ENCODE measurements at regions not wholly inside any gene's neighbourhood (a gene's known extent, or its start where the extent isn't known, plus 50 kb on each side); places are given as distances from the start of the nearest gene placed in this dataset.
"Not testable (repeated sequence)": the region's sequence is repeated elsewhere in the genome, so short reads cannot be mapped to it uniquely, and the experiment has no call there.

GRCh38 chr2:111278133-111278532 lies 157.4 kb downstream of the BCL2L11 start:
- H3K9me3 Mint-ChIP-seq; intact Hi-C loops (cut with micrococcal nuclease); CTCF ChIA-PET; H3K4me1 Mint-ChIP-seq; POLR2A ChIA-PET; ATAC-seq (ENCODE audit: low read depth); H3K27ac Mint-ChIP-seq; H3K4me3 Mint-ChIP-seq; H3K36me3 Mint-ChIP-seq (ENCODE audit: low read depth); DNase-seq; H3K27me3 Mint-ChIP-seq: not testable (repeated sequence)

- not testable (repeated sequence) for H3K9me3 Mint-ChIP-seq, H3K27ac Mint-ChIP-seq
These were observed 160.1 kb downstream of the BCL2L11 start for GRCh38 chr2:111280709-111281286.

GRCh38 chr2:111282162-111282561 lies 161.4 kb downstream of the BCL2L11 start:
- H3K9me3 Mint-ChIP-seq; H3K4me3 Mint-ChIP-seq; intact Hi-C loops (cut with micrococcal nuclease); H3K4me1 Mint-ChIP-seq; H3K27ac Mint-ChIP-seq; H3K36me3 Mint-ChIP-seq (ENCODE audit: low read depth); ATAC-seq (ENCODE audit: low read depth); POLR2A ChIA-PET; CTCF ChIA-PET; H3K27me3 Mint-ChIP-seq; DNase-seq: not testable (repeated sequence)

More at GRCh38 chr2:111280709-111281286, 160.1 kb downstream of the BCL2L11 start:
- intact Hi-C loops (cut with micrococcal nuclease); H3K4me1 Mint-ChIP-seq; ATAC-seq (ENCODE audit: low read depth); H3K27me3 Mint-ChIP-seq; H3K36me3 Mint-ChIP-seq (ENCODE audit: low read depth); CTCF ChIA-PET; POLR2A ChIA-PET; H3K4me3 Mint-ChIP-seq; DNase-seq: not testable (repeated sequence)

- intact Hi-C loops (cut with micrococcal nuclease); H3K4me3 Mint-ChIP-seq; DNase-seq; H3K36me3 Mint-ChIP-seq (ENCODE audit: low read depth); POLR2A ChIA-PET; ATAC-seq (ENCODE audit: low read depth); H3K27me3 Mint-ChIP-seq; H3K9me3 Mint-ChIP-seq; CTCF ChIA-PET; H3K27ac Mint-ChIP-seq; H3K4me1 Mint-ChIP-seq: not testable (repeated sequence)
These were observed 167.2 kb downstream of the BCL2L11 start for GRCh38 chr2:111287646-111288568.

- ATAC-seq (ENCODE audit: low read depth); H3K36me3 Mint-ChIP-seq (ENCODE audit: low read depth); intact Hi-C loops (cut with micrococcal nuclease); H3K27me3 Mint-ChIP-seq; H3K27ac Mint-ChIP-seq; CTCF ChIA-PET; H3K9me3 Mint-ChIP-seq; DNase-seq; POLR2A ChIA-PET; H3K4me1 Mint-ChIP-seq; H3K4me3 Mint-ChIP-seq: not testable (repeated sequence)
These were observed 169.7 kb downstream of the BCL2L11 start for GRCh38 chr2:111290370-111290769.

GRCh38 chr2:111291566-111291965 lies 170.9 kb downstream of the BCL2L11 start:
- H3K9me3 Mint-ChIP-seq; DNase-seq; intact Hi-C loops (cut with micrococcal nuclease); H3K27ac Mint-ChIP-seq; H3K4me1 Mint-ChIP-seq; POLR2A ChIA-PET; CTCF ChIA-PET; H3K4me3 Mint-ChIP-seq; H3K36me3 Mint-ChIP-seq (ENCODE audit: low read depth); H3K27me3 Mint-ChIP-seq: not testable (repeated sequence)
- ATAC-seq (ENCODE audit: low read depth), result peak; percentile 61

- H3K4me3 Mint-ChIP-seq; H3K27ac Mint-ChIP-seq; CTCF ChIA-PET; POLR2A ChIA-PET; H3K4me1 Mint-ChIP-seq; DNase-seq; ATAC-seq (ENCODE audit: low read depth); H3K27me3 Mint-ChIP-seq; H3K36me3 Mint-ChIP-seq (ENCODE audit: low read depth); H3K9me3 Mint-ChIP-seq; intact Hi-C loops (cut with micrococcal nuclease): not testable (repeated sequence)
These were observed 171.7 kb downstream of the BCL2L11 start for GRCh38 chr2:111292232-111292968.

- H3K4me3 Mint-ChIP-seq; H3K36me3 Mint-ChIP-seq (ENCODE audit: low read depth); H3K4me1 Mint-ChIP-seq; H3K27me3 Mint-ChIP-seq; DNase-seq; intact Hi-C loops (cut with micrococcal nuclease); POLR2A ChIA-PET; H3K27ac Mint-ChIP-seq; ATAC-seq (ENCODE audit: low read depth); H3K9me3 Mint-ChIP-seq; CTCF ChIA-PET: not testable (repeated sequence)
These were observed 174.0 kb downstream of the BCL2L11 start for GRCh38 chr2:111294699-111295098.

- POLR2A ChIA-PET, DNase-seq: not testable (repeated sequence)
These were observed 175.5 kb downstream of the BCL2L11 start for GRCh38 chr2:111296122-111296804.

GRCh38 chr2:111297128-111297527 lies 176.4 kb downstream of the BCL2L11 start:
- H3K9me3 Mint-ChIP-seq; H3K4me1 Mint-ChIP-seq; H3K36me3 Mint-ChIP-seq (ENCODE audit: low read depth); ATAC-seq (ENCODE audit: low read depth); POLR2A ChIA-PET; H3K27me3 Mint-ChIP-seq; H3K27ac Mint-ChIP-seq; CTCF ChIA-PET; H3K4me3 Mint-ChIP-seq; DNase-seq; intact Hi-C loops (cut with micrococcal nuclease): not testable (repeated sequence)

More at GRCh38 chr2:111296122-111296804, 175.5 kb downstream of the BCL2L11 start:
- intact Hi-C loops (cut with micrococcal nuclease); H3K9me3 Mint-ChIP-seq; H3K27ac Mint-ChIP-seq; CTCF ChIA-PET; H3K36me3 Mint-ChIP-seq (ENCODE audit: low read depth); H3K4me1 Mint-ChIP-seq; H3K4me3 Mint-ChIP-seq; H3K27me3 Mint-ChIP-seq; ATAC-seq (ENCODE audit: low read depth): not testable (repeated sequence)

- POLR2A ChIA-PET; H3K4me3 Mint-ChIP-seq; H3K27me3 Mint-ChIP-seq; DNase-seq; H3K36me3 Mint-ChIP-seq (ENCODE audit: low read depth); ATAC-seq (ENCODE audit: low read depth); CTCF ChIA-PET; H3K27ac Mint-ChIP-seq; intact Hi-C loops (cut with micrococcal nuclease); H3K4me1 Mint-ChIP-seq; H3K9me3 Mint-ChIP-seq: not testable (repeated sequence)
These were observed 178.2 kb downstream of the BCL2L11 start for GRCh38 chr2:111298927-111299326.

Data from activated B cell treated with CpG ODN at 0.5 μM for 24 hours (primary cell).